Heart right ventricle (tissue), 16 donors: ENCODE measurements at regions not wholly inside any gene's neighbourhood (a gene's known extent, or its start where the extent isn't known, plus 50 kb on each side); places are given as distances from the start of the nearest gene placed in this dataset.

ENCODE experiments used
- ATAC-seq, 8 donors: fragments of 200-7000 bp; cut with Tn5 transposase; one replicate each; pipeline ENCODE4 v1.9.1; 2020; ENCODE audit warnings: mild to moderate bottlenecking in 8 of 8, moderate library complexity in 8 of 8, moderate number of reproducible peaks in 1 of 8
- DNase-seq, 2 donors: peaks; one replicate each; pipeline ENCODE4 v3.0.0-alpha.2; 2020
- H3K27ac ChIP-seq, 10 donors: fragments of 200-600 bp; sonication (generic) in 2 of 10; one replicate each; pipeline versions ENCODE4 v1.5.0 to v1.8.0; 2020 to 2022; ENCODE audit warnings: mild to moderate bottlenecking in 3 of 10
- H3K27me3 ChIP-seq, 7 donors: fragments of 200-600 bp; one replicate each; pipeline ENCODE4 v1.8.0; 2021 to 2022; ENCODE audit warnings: mild to moderate bottlenecking in 2 of 7
- H3K36me3 ChIP-seq, 9 donors: fragments of 200-600 bp; sonication (generic) in 1 of 9; one replicate each; pipeline versions ENCODE4 v1.5.0 to v1.8.0; 2020 to 2022; ENCODE audit warnings: mild to moderate bottlenecking in 2 of 9
- H3K4me1 ChIP-seq, 9 donors: fragments of 200-600 bp; sonication (generic) in 1 of 9; one replicate each; pipeline versions ENCODE4 v1.5.0 to v1.8.0; 2020 to 2022; ENCODE audit warnings: mild to moderate bottlenecking in 4 of 9
- H3K4me3 ChIP-seq, 10 donors: fragments of 200-600 bp; sonication (generic) in 2 of 10; one replicate each; pipeline versions ENCODE4 v1.5.0 to v1.8.0; 2020 to 2022; ENCODE audit warnings: mild to moderate bottlenecking in 7 of 10, moderate library complexity in 2 of 10
- H3K9me3 ChIP-seq, 11 donors: fragments of 200-600 bp in 10 of 11; sonication (generic) in 2 of 11; one replicate each; pipeline versions ENCODE4 v1.5.0 to v1.8.0; 2013 to 2022; ENCODE audit warnings: mild to moderate bottlenecking in 2 of 11, control low read depth in 1 of 11, moderate library complexity in 1 of 11
- CTCF ChIP-seq, 9 donors: fragments of 200-600 bp; sonication (generic) in 2 of 9; IDR thresholded peaks; one replicate each; pipeline versions ENCODE4 v1.5.0 to v1.8.0; 2021 to 2022; ENCODE audit warnings: antibody characterized with exemption in 9 of 9, mild to moderate bottlenecking in 5 of 9, moderate library complexity in 1 of 9
- WGBS, 2 donors: extraction: QIAGEN DNeasy Blood & Tissue Kit; methylation state at CpG; one replicate each; pipeline ENCODE4 v1.1.7; 2013; ENCODE audit warnings: inconsistent platforms in 1 of 2; 5-methylcytosine and 5-hydroxymethylcytosine counted together
- intact Hi-C, 10 donors: fragments of 100-400 bp; cut with DNase I; formaldehyde crosslinking; loops; one replicate each; pipeline versions ENCODE4 v1.11.1 to v1.14.2; 2022
- donor health status: Arrhythmogenic right ventricular cardiomyopathy.
- donor health status: ischemic (EF 13 %, LVEDD 7.1; RV severe dilation, severe dysfunction).
- donor health status: healthy with polysubstance abuse.
- donor health status: DM: no; HTN: yes; CAD: no.
- donor health status: DM: no; HTN: no; CAD: no.
- donor health status: ischemic (EF 25% LVEDD 6.9; RV normal size, moderate dysfunction).
- donor health status: ischemic (EF 25% LVEDD 5.7; RV mildly dilated, moderate dysfunction).
- donor health status: healthy.
- donor health status: DM: yes; HTN: yes; CAD: no.
- donor health status: Ischemic cardiomyopathy.
- donor health status: ischemic (EF 35%, LVEDD 5.7; RV mildly dilated, moderate dysfunction).
- donor health status: nonischemic (EF 11% LVEDD 7.7; RV severe dilation, severe dysfunction).
- donor health status: DM: yes; HTN: yes; CAD: no.
- donor health status: PGD.
- donor health status: ischemic (EF 29% LVEDD 5.4; RV normal size, mild dysfunction).
- donor health status: nonischemic (EF 23%, LVEDD 6.1; RV moderate dilation, normal function).

- 57 to 61% methylated on average over 13 of the region's 13 CpGs for WGBS, 2 donors
- Histone ChIP-seq H3K4me1 (no peaks in the 10 kb centered on the region), H3K27ac (no peak overlapping the region), H3K27me3 (peaks cover 0 to 34% (median 12%) of the 10 kb centered on the region in 7 donors), H3K9me3 (peaks cover 0 to 6% (median 0%) of the 10 kb centered on the region in 11 donors), H3K36me3 (no peaks in the 10 kb centered on the region), H3K4me3 (no peak overlapping the region)
- TF ChIP-seq CTCF (IDR thresholded peaks at IDR 0.05), result no peak
- intact Hi-C loops, result no loop called here
- ATAC-seq (no peak), DNase-seq (no peak)
Observed at GRCh38 chr15:83356501-83357399, 72.3 kb upstream of the BNC1 start.

GRCh38 chr15:83358972-83359564, 74.6 kb upstream of the BNC1 start:
- Histone ChIP-seq H3K4me1 (no peaks in the 10 kb centered on the region), H3K9me3 (peaks cover 0 to 3% (median 0%) of the 10 kb centered on the region in 11 donors), H3K27me3 (peaks cover 0 to 37% (median 14%) of the 10 kb centered on the region in 7 donors), H3K27ac (no peak overlapping the region), H3K4me3 (no peak overlapping the region), H3K36me3 (no peaks in the 10 kb centered on the region)
- no peak for TF ChIP-seq CTCF (IDR thresholded peaks at IDR 0.05)
- ATAC-seq (no peak), DNase-seq (no peak)
- 85 to 86% methylated on average over 13 of the region's 13 CpGs for WGBS, 2 donors
- intact Hi-C loops, result no loop called here

GRCh38 chr15:83362706-83363105, 78.2 kb upstream of the BNC1 start:
- intact Hi-C loops, result loop anchor here in 1 of 10 donors (10.0 kb wide), 1 partner anchor 48 kb away; no protein-coding TSS in a partner anchor

More at GRCh38 chr15:83362706-83363105, 78.2 kb upstream of the BNC1 start:
- H3K27ac ChIP-seq, result no peak overlapping the region
- no peaks in the 10 kb centered on the region for H3K36me3 ChIP-seq
- DNase-seq (no peak), ATAC-seq (no peak)
- no peaks in the 10 kb centered on the region for H3K9me3 ChIP-seq
- H3K4me1 ChIP-seq, result peaks cover 0 to 13% (median 11%) of the 10 kb centered on the region in 9 donors
- H3K4me3 ChIP-seq, result no peak overlapping the region
- peaks cover 0 to 54% (median 34%) of the 10 kb centered on the region in 7 donors for H3K27me3 ChIP-seq
- no peak for TF ChIP-seq CTCF (IDR thresholded peaks at IDR 0.05)
- 77 to 85% methylated on average over 2 of the region's 2 CpGs for WGBS, 2 donors
